ENCODE measurements at regions not wholly inside any gene's neighbourhood (a gene's known extent, or its start where the extent isn't known, plus 50 kb on each side); places are given as distances from the start of the nearest gene placed in this dataset.

DNA sequence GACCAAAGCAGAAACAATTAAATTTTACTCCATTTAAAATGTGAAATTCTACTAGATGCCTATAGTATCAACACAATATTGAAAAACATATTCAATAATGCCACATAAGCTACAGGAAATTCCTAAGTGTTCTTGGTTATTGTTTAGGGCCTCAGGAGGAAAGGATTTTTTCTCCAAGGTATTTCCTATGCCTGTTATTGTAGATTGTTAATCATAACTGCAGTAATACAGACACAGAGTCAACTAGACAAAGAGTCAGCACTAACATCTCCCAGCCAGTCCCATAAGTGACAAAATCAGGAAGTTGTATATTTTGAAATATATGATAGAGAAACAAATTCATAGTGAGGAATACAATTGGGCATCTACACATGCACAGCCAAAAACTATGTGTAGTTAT lies 782.7 kb upstream of the KIF2B start:
- TF ChIP-seq EZH2 (IDR thresholded peaks at IDR 0.05; ENCODE audit: borderline replicate concordance, low read depth, low read length, poor library complexity, severe bottlenecking): no peak
- TF ChIP-seq, protein P1, sequence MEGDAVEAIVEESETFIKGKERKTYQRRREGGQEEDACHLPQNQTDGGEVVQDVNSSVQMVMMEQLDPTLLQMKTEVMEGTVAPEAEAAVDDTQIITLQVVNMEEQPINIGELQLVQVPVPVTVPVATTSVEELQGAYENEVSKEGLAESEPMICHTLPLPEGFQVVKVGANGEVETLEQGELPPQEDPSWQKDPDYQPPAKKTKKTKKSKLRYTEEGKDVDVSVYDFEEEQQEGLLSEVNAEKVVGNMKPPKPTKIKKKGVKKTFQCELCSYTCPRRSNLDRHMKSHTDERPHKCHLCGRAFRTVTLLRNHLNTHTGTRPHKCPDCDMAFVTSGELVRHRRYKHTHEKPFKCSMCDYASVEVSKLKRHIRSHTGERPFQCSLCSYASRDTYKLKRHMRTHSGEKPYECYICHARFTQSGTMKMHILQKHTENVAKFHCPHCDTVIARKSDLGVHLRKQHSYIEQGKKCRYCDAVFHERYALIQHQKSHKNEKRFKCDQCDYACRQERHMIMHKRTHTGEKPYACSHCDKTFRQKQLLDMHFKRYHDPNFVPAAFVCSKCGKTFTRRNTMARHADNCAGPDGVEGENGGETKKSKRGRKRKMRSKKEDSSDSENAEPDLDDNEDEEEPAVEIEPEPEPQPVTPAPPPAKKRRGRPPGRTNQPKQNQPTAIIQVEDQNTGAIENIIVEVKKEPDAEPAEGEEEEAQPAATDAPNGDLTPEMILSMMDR (conservative IDR thresholded peaks at IDR 0.05; ENCODE audit: low read depth, low read length): no peak
- Histone ChIP-seq H3K36me3 (ENCODE audit: insufficient read depth, low read length, poor library complexity, severe bottlenecking) (no peaks in the 10 kb centered on the region), H3K4me3 (ENCODE audit: low read depth, low read length, poor library complexity, severe bottlenecking) (no peak overlapping the region), H3K4me1 (ENCODE audit: insufficient read depth, low read length, poor library complexity, severe bottlenecking) (no peaks in the 10 kb centered on the region), H3K9me3 (ENCODE audit: low read depth, low read length, poor library complexity, severe bottlenecking) (peaks cover 8% of the 10 kb centered on the region), H3K27ac (ENCODE audit: low read depth, low read length, poor library complexity, severe bottlenecking) (no peak overlapping the region), H3K27me3 (replicated peaks; ENCODE audit: insufficient read depth, low read depth, low read length, poor library complexity) (no peaks in the 10 kb centered on the region)
- DNase-seq (ENCODE audit: low spot score): no peak
- CTCF ChIA-PET: no interaction called here
- POLR2A ChIA-PET (ENCODE audit: low non-redundant PET): no interaction called here
- BruUV-seq (replicated peaks): no TSS peak
- intact Hi-C loops (cut with micrococcal nuclease; ENCODE audit: unreplicated experiment): no loop called here

DNA sequence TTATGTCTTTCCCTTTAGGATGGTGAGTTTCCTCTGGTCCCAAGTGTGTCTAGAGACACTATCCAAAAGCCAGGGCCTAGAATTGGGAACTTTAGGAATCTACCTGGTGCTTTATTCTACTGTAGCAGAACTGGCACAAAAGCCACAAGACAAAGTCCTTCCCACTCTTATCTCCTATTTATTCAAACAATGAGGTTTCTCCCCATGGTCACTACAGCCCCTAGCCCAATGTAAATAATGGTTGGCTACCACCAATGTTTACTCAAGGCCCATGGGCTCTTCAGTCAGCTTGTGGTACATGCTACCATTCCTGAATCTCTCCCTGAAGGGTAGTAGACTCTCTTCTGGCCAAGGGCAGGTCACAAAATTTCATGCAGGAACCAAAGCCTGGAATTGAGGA lies 789.4 kb upstream of the KIF2B start:
- TF ChIP-seq EZH2 (IDR thresholded peaks at IDR 0.05; ENCODE audit: borderline replicate concordance, low read depth, low read length, poor library complexity, severe bottlenecking): no peak
- TF ChIP-seq, protein P1 (conservative IDR thresholded peaks at IDR 0.05; ENCODE audit: low read depth, low read length): no peak

DNA sequence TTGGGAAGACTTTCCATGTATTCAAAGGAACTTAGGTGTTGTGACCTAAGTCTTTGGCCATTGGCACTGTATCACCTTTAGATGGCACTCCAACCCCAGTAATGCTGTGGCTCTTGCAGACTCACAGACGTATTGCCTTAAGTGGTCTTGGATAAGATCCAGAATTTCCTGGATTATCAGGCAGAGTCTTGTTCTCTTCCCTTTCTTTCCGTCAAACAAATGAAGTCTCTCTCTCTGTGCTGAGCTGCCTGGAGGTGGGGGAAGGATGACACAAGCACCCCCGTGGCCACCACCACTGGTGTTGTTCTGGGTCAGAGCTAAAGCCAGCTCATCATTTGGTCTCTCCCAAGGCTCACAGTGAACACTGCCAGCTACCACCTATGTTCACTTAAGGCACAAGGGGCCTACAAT lies 789.9 kb upstream of the KIF2B start:
- TF ChIP-seq, protein P1 (conservative IDR thresholded peaks at IDR 0.05; ENCODE audit: low read depth, low read length): peak; percentile 71
- TF ChIP-seq EZH2 (IDR thresholded peaks at IDR 0.05; ENCODE audit: borderline replicate concordance, low read depth, low read length, poor library complexity, severe bottlenecking): no peak
- H3K4me3 ChIP-seq (ENCODE audit: low read depth, low read length, poor library complexity, severe bottlenecking): no peak overlapping the region
- CTCF ChIA-PET: interaction anchor here (0.6 kb wide), 1 partner anchor 775 kb away, joined by 6 read pairs; no protein-coding TSS in a partner anchor
- H3K4me1 ChIP-seq (ENCODE audit: insufficient read depth, low read length, poor library complexity, severe bottlenecking): no peaks in the 10 kb centered on the region
- peak; percentile 86 for DNase-seq (ENCODE audit: low spot score)
- no peak overlapping the region for H3K27ac ChIP-seq (ENCODE audit: low read depth, low read length, poor library complexity, severe bottlenecking)
- no peaks in the 10 kb centered on the region for H3K9me3 ChIP-seq (ENCODE audit: low read depth, low read length, poor library complexity, severe bottlenecking)
- BruUV-seq (replicated peaks): no TSS peak
- intact Hi-C loops (cut with micrococcal nuclease; ENCODE audit: unreplicated experiment): loop anchor here (2.0 kb wide), 2 partner anchors 1140 to 1858 kb away; no protein-coding TSS in a partner anchor
- POLR2A ChIA-PET (ENCODE audit: low non-redundant PET): interaction anchor here (0.6 kb wide), 1 partner anchor 10 kb away, joined by 3 read pairs; no protein-coding TSS in a partner anchor
- H3K27me3 ChIP-seq (replicated peaks; ENCODE audit: insufficient read depth, low read depth, low read length, poor library complexity): no peaks in the 10 kb centered on the region
- H3K36me3 ChIP-seq (ENCODE audit: insufficient read depth, low read length, poor library complexity, severe bottlenecking): no peaks in the 10 kb centered on the region

More for the DNA sequence above, 789.4 kb upstream of the KIF2B start:
- BruUV-seq (replicated peaks): no TSS peak
- no peaks in the 10 kb centered on the region for H3K27me3 ChIP-seq (replicated peaks; ENCODE audit: insufficient read depth, low read depth, low read length, poor library complexity)
- no peaks in the 10 kb centered on the region for H3K36me3 ChIP-seq (ENCODE audit: insufficient read depth, low read length, poor library complexity, severe bottlenecking)
- POLR2A ChIA-PET (ENCODE audit: low non-redundant PET): interaction anchor here (0.6 kb wide), 1 partner anchor 10 kb away, joined by 3 read pairs; no protein-coding TSS in a partner anchor
- H3K4me3 ChIP-seq (ENCODE audit: low read depth, low read length, poor library complexity, severe bottlenecking): no peak overlapping the region
- DNase-seq (ENCODE audit: low spot score): no peak
- H3K9me3 ChIP-seq (ENCODE audit: low read depth, low read length, poor library complexity, severe bottlenecking): no peaks in the 10 kb centered on the region
- intact Hi-C loops (cut with micrococcal nuclease; ENCODE audit: unreplicated experiment): loop anchor here (2.0 kb wide), 2 partner anchors 1140 to 1858 kb away; no protein-coding TSS in a partner anchor
- H3K27ac ChIP-seq (ENCODE audit: low read depth, low read length, poor library complexity, severe bottlenecking): no peak overlapping the region
- no peaks in the 10 kb centered on the region for H3K4me1 ChIP-seq (ENCODE audit: insufficient read depth, low read length, poor library complexity, severe bottlenecking)
- CTCF ChIA-PET: interaction anchor here (0.6 kb wide), 1 partner anchor 775 kb away, joined by 6 read pairs; no protein-coding TSS in a partner anchor

Measured in A673 (cell line).